Bronchial epithelial cell (primary cell): ENCODE measurements at regions not wholly inside any gene's neighbourhood (a gene's known extent, or its start where the extent isn't known, plus 50 kb on each side); places are given as distances from the start of the nearest gene placed in this dataset.

Experiments used
- DNase-seq: peaks from one replicate; pipeline ENCODE4 v3.0.0-alpha.2; 2010; ENCODE audit warnings: low read depth
- FAIRE-seq: peaks from 2 replicates; lab custom pipeline; 2011; peaks lifted over from hg19 to GRCh38; lab: Jason Lieb, UNC
- H3K27me3 ChIP-seq: 2 replicates; pipeline ENCODE4 v1.5.1; 2011; ENCODE audit warnings: low read length; ENCODE audit not compliant: control insufficient read depth, insufficient read depth
- H3K36me3 ChIP-seq: 2 replicates; pipeline ENCODE4 v1.5.1; 2011; ENCODE audit warnings: low read length; ENCODE audit not compliant: control insufficient read depth, insufficient read depth
- H3K4me3 ChIP-seq: 2 replicates; pipeline ENCODE4 v1.5.1; 2011; ENCODE audit warnings: mild to moderate bottlenecking, low read depth, low read length, control low read depth
- TF ChIP-seq, protein P1 (sequence below): IDR thresholded peaks from 2 replicates; pipeline ENCODE4 v1.5.1; 2011; ENCODE audit warnings: mild to moderate bottlenecking, moderate library complexity, low read length, control low read depth, inconsistent platforms; ENCODE audit not compliant: insufficient read depth, severe bottlenecking

DNA sequence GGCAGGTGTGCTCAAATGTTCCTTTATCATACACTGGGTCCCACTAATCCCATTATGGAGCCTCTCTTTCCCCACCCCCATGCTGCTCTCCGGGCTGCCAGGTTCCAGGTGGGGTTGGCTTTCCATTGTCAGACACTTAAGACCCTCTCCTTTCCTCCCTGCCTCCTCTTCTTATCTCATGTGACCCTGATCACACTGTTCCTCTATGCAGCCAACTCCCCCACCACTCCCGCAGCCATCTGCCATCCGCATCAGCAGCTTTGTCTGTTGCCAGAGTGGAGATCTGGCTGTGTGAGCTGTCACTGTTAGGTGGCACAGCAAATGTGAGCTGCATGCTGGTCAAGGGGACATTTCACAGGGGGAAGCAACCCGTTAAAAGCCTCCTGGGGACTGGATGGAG, 391.4 kb downstream of the TNS3 start:
- TF ChIP-seq, protein P1, sequence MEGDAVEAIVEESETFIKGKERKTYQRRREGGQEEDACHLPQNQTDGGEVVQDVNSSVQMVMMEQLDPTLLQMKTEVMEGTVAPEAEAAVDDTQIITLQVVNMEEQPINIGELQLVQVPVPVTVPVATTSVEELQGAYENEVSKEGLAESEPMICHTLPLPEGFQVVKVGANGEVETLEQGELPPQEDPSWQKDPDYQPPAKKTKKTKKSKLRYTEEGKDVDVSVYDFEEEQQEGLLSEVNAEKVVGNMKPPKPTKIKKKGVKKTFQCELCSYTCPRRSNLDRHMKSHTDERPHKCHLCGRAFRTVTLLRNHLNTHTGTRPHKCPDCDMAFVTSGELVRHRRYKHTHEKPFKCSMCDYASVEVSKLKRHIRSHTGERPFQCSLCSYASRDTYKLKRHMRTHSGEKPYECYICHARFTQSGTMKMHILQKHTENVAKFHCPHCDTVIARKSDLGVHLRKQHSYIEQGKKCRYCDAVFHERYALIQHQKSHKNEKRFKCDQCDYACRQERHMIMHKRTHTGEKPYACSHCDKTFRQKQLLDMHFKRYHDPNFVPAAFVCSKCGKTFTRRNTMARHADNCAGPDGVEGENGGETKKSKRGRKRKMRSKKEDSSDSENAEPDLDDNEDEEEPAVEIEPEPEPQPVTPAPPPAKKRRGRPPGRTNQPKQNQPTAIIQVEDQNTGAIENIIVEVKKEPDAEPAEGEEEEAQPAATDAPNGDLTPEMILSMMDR, result no peak
- no peak for FAIRE-seq

GRCh38 chr7:47188653-47189315, 393.1 kb downstream of the TNS3 start:
- no peaks in the 10 kb centered on the region for H3K36me3 ChIP-seq
- FAIRE-seq (no peak), DNase-seq (no peak)
- H3K4me3 ChIP-seq, result no peak overlapping the region
- H3K27me3 ChIP-seq, result peaks cover 5% of the 10 kb centered on the region
- TF ChIP-seq, protein P1, result no peak

More for the DNA sequence above, 391.4 kb downstream of the TNS3 start:
- peaks cover 5% of the 10 kb centered on the region for H3K27me3 ChIP-seq
- DNase-seq, result no peak
- no peaks in the 10 kb centered on the region for H3K36me3 ChIP-seq
- H3K4me3 ChIP-seq, result no peak overlapping the region

- DNase-seq (no peak), FAIRE-seq (no peak)
- TF ChIP-seq, protein P1, result no peak
- no peaks in the 10 kb centered on the region for H3K36me3 ChIP-seq
- peaks cover 5% of the 10 kb centered on the region for H3K27me3 ChIP-seq
- no peak overlapping the region for H3K4me3 ChIP-seq
These were observed 393.8 kb downstream of the TNS3 start for GRCh38 chr7:47188136-47188535.

DNA sequence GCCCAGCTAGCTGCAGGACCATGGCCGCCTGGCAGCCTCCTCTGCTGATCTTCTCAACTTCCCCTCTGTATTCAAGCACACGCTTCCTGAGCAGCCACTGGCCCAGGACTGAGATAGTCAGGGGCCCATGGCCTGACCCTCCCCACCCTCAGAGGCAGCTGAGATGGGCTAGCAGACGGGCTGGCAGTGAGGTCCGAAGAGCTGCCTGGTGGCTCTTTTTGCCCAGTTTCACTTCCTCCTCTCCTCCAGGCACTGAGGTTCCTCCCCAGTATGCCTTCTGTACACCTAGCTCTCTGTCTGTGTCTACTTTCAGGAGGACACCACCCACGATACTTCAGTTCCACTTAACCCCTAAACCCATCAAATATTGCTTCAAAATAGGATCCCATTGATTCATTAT, 395.6 kb downstream of the TNS3 start:
- Histone ChIP-seq H3K36me3 (no peaks in the 10 kb centered on the region), H3K27me3 (peaks cover 5% of the 10 kb centered on the region), H3K4me3 (no peak overlapping the region)
- TF ChIP-seq, protein P1, result no peak
- FAIRE-seq, result no peak
- no peak for DNase-seq

DNA sequence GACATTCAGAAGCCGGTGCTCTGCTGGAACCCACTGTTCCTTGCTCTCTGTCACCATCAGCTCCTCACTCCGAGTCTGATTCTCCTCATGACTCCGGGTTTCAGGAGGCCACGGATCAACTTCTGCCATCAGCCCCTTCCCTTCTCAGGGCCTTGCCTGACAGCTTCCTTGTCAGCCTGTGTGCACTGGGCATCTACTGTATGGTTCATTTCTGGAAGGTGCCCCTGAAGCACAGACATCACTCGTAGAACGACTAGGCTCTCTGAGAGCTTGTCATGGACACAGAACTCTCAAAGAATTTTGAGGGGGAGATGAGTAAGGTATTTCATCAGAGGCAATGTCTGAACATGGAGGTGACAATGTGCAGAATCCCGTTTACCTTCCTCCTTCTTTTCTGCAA, 396.1 kb downstream of the TNS3 start:
- no peaks in the 10 kb centered on the region for H3K36me3 ChIP-seq
- H3K27me3 ChIP-seq, result peaks cover 4% of the 10 kb centered on the region
- H3K4me3 ChIP-seq, result no peak overlapping the region
- FAIRE-seq, result no peak
- TF ChIP-seq, protein P1, result no peak
- no peak for DNase-seq

GRCh38 chr7:47185170-47185569, 396.7 kb downstream of the TNS3 start:
- DNase-seq (no peak), FAIRE-seq (no peak)
- TF ChIP-seq, protein P1, result no peak
- no peak overlapping the region for H3K4me3 ChIP-seq
- H3K36me3 ChIP-seq, result no peaks in the 10 kb centered on the region
- H3K27me3 ChIP-seq, result peaks cover under 1% of the 10 kb centered on the region
